Spleen (tissue), 11 donors: ENCODE measurements at regions not wholly inside any gene's neighbourhood (a gene's known extent, or its start where the extent isn't known, plus 50 kb on each side); places are given as distances from the start of the nearest gene placed in this dataset.

Source experiments
- DNase-seq: peaks from one replicate; pipeline ENCODE4 v3.0.0-alpha.2; 2020
- H3K27ac ChIP-seq, 8 donors: fragments of 200-600 bp; sonication (generic) in 7 of 8; 1 replicate in 4 of 8; 2 replicates in 4 of 8; pipeline versions ENCODE4 v1.5.0 to v1.8.0; 2016 to 2021; ENCODE audit warnings: inconsistent platforms in 4 of 8, mild to moderate bottlenecking in 4 of 8, moderate library complexity in 1 of 8
- H3K27me3 ChIP-seq, 7 donors: fragments of 200-600 bp; sonication (generic) in 6 of 7; replicated peaks in 1 of 7; 1 replicate in 4 of 7; 2 replicates in 3 of 7; pipeline versions ENCODE4 v1.5.0 to v1.8.0; 2016 to 2021; ENCODE audit warnings: inconsistent platforms in 3 of 7, mild to moderate bottlenecking in 1 of 7
- H3K36me3 ChIP-seq, 6 donors: fragments of 200-600 bp; sonication (generic) in 5 of 6; 1 replicate in 4 of 6; 2 replicates in 2 of 6; pipeline versions ENCODE4 v1.5.0 to v1.8.0; 2016 to 2021; ENCODE audit warnings: inconsistent platforms in 2 of 6
- H3K4me1 ChIP-seq, 6 donors: fragments of 200-600 bp; sonication (generic) in 5 of 6; 1 replicate in 3 of 6; 2 replicates in 3 of 6; pipeline versions ENCODE4 v1.5.0 to v1.8.0; 2016 to 2021; ENCODE audit warnings: inconsistent platforms in 3 of 6
- H3K4me3 ChIP-seq, 8 donors: fragments of 200-600 bp; sonication (generic) in 7 of 8; 1 replicate in 4 of 8; 2 replicates in 4 of 8; pipeline versions ENCODE4 v1.5.0 to v1.8.0; 2016 to 2021; ENCODE audit warnings: inconsistent platforms in 4 of 8, mild to moderate bottlenecking in 4 of 8, moderate library complexity in 2 of 8
- H3K9me3 ChIP-seq, 8 donors: fragments of 200-600 bp; sonication (generic) in 7 of 8; 1 replicate in 4 of 8; 2 replicates in 4 of 8; pipeline versions ENCODE4 v1.5.0 to v1.8.0; 2016 to 2021; ENCODE audit warnings: inconsistent platforms in 4 of 8
- POLR2A ChIP-seq, 3 donors: fragments of 450-650 bp; IDR thresholded peaks; one replicate each; pipeline ENCODE4 v1.5.1; 2017; ENCODE audit warnings: antibody characterized with exemption in 3 of 3, mild to moderate bottlenecking in 1 of 3
- POLR2AphosphoS5 ChIP-seq, 3 donors: sonication (generic); formaldehyde crosslinking; IDR thresholded peaks; one replicate each; pipeline ENCODE4 v1.5.1; 2017; ENCODE audit warnings: antibody characterized with exemption in 3 of 3
- WGBS, 5 donors: extraction: QIAGEN DNeasy Blood & Tissue Kit in 3 of 5; methylation state at CpG; one replicate each; pipeline versions ENCODE4 v1.1.5 to v1.1.7; 2013 to 2018; 5-methylcytosine and 5-hydroxymethylcytosine counted together
- intact Hi-C: fragments of 100-400 bp; cut with DNase I; formaldehyde crosslinking; loops from one replicate; pipeline ENCODE4 v1.15.0; 2023; ENCODE audit warnings: low total_unique reads
- TF ChIP-seq, protein P1 (sequence below), 11 experiments: fragments of 200-600 bp in 7 of 11; fragments of 450-650 bp in 4 of 11; sonication (generic) in 4 of 11; IDR thresholded peaks in 8 of 11; conservative IDR thresholded peaks in 3 of 11; 1 replicate in 7 of 11; 2 replicates in 4 of 11; pipeline versions ENCODE4 v1.4.0 to v1.8.0; 2016 to 2021; ENCODE audit warnings: antibody characterized with exemption in 11 of 11, inconsistent platforms in 4 of 11, mild to moderate bottlenecking in 1 of 11
- donor health status: healthy with polysubstance abuse.
- donor health status: DM: no; HTN: no; CAD: no; lungs with moderate emphysema.
- donor health status: DM: no; HTN: no; CAD: no.
- donor health status: Bipolar disorder and iron deficiency.
- donor health status: healthy.
- donor health status: DM: no; HTN: no; CAD: no.
- donor health status: DM: yes; HTN: yes; CAD: no.

DNA sequence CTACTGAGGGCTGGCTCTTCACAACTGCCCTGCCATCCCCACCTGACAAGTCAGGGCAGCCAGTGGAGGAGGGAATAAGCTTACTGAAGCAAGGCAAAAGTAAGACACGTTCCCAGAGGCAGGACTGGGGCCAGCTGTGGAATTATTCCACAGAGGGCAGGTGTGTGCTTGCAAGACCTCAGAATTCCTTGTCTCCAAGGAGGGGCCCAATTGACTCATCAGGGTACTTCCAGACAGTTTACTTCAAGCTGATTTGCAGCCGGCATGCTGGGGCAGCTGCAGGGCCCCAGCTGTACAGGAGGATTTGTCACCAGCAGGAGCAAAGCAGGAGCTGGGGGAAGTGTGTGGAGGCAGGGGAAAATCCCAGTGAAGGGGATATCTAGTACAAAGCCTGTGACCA is 167.5 kb upstream of the CAMK1G start:
- DNase-seq: no peak
- TF ChIP-seq, protein P1, sequence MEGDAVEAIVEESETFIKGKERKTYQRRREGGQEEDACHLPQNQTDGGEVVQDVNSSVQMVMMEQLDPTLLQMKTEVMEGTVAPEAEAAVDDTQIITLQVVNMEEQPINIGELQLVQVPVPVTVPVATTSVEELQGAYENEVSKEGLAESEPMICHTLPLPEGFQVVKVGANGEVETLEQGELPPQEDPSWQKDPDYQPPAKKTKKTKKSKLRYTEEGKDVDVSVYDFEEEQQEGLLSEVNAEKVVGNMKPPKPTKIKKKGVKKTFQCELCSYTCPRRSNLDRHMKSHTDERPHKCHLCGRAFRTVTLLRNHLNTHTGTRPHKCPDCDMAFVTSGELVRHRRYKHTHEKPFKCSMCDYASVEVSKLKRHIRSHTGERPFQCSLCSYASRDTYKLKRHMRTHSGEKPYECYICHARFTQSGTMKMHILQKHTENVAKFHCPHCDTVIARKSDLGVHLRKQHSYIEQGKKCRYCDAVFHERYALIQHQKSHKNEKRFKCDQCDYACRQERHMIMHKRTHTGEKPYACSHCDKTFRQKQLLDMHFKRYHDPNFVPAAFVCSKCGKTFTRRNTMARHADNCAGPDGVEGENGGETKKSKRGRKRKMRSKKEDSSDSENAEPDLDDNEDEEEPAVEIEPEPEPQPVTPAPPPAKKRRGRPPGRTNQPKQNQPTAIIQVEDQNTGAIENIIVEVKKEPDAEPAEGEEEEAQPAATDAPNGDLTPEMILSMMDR (IDR thresholded peaks at IDR 0.05 in 8 of 11, conservative IDR thresholded peaks at IDR 0.05 in 3 of 11): no peak
- TF ChIP-seq POLR2AphosphoS5 (IDR thresholded peaks at IDR 0.05) (no peak), POLR2A (IDR thresholded peaks at IDR 0.05) (no peak)
- Histone ChIP-seq H3K27me3 (peaks cover 0 to 33% (median 0%) of the 10 kb centered on the region in 7 donors), H3K36me3 (no peaks in the 10 kb centered on the region), H3K4me1 (peaks cover 0 to 13% (median 0%) of the 10 kb centered on the region in 6 donors), H3K9me3 (no peaks in the 10 kb centered on the region), H3K4me3 (no peak overlapping the region), H3K27ac (no peak overlapping the region)
- 59 to 80% (median 63%) methylated on average over 2 of the region's 2 CpGs for WGBS, 5 donors
- intact Hi-C loops: no loop called here

DNA sequence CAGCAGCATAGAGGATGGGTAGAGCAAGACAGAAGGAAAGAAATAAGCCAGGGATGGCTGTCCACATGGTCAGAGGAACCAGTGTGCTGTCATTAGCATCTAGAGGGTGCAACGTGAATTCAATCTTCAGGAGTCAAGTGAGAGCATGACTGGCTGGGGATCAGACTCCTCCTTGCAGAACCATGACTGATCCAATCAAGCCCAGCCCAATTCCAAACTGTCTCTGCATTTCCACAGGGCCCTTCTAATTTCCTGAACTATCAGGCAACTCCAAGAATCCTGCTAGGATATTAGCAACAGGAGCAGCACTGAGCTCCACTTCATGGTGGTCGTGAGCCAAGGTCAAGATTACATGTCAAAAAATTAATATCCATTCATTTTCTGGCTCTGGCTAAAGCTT is 166.8 kb upstream of the CAMK1G start:
- Histone ChIP-seq H3K27me3 (peaks cover 0 to 33% (median 0%) of the 10 kb centered on the region in 7 donors), H3K27ac (no peak overlapping the region), H3K36me3 (no peaks in the 10 kb centered on the region), H3K9me3 (no peaks in the 10 kb centered on the region), H3K4me3 (no peak overlapping the region), H3K4me1 (peaks cover 0 to 9% (median 0%) of the 10 kb centered on the region in 6 donors)
- TF ChIP-seq POLR2A (IDR thresholded peaks at IDR 0.05) (no peak), POLR2AphosphoS5 (IDR thresholded peaks at IDR 0.05) (no peak)
- TF ChIP-seq, protein P1 (IDR thresholded peaks at IDR 0.05 in 8 of 11, conservative IDR thresholded peaks at IDR 0.05 in 3 of 11): no peak
- WGBS, 5 donors: 58 to 70% (median 70%) methylated on average over 2 of the region's 2 CpGs
- intact Hi-C loops: no loop called here
- DNase-seq: no peak

DNA sequence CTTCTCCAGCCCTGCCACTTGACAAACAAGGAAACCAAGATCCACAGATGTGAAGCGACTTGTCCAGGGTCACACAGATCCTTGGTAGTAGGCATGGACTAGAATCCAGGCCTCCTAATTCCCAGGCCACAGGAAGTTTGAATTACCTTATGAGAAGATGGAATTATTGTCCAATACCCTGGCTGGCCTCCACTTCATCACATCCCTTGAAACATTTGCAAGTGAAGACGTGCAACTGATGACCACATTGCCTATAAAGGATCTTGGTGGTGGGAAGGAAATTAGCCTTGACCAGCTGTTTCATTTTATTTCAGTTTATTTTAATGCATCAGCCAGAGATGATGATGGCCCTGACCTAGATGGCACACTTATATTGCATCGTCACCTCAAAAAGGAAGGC is 165.8 kb upstream of the CAMK1G start:
- DNase-seq: no peak
- TF ChIP-seq POLR2A (IDR thresholded peaks at IDR 0.05) (no peak), POLR2AphosphoS5 (IDR thresholded peaks at IDR 0.05) (no peak)
- TF ChIP-seq, protein P1 (IDR thresholded peaks at IDR 0.05 in 8 of 11, conservative IDR thresholded peaks at IDR 0.05 in 3 of 11): no peak
- Histone ChIP-seq H3K27ac (no peak overlapping the region), H3K36me3 (no peaks in the 10 kb centered on the region), H3K4me3 (no peak overlapping the region), H3K27me3 (peaks cover 0 to 25% (median 0%) of the 10 kb centered on the region in 7 donors), H3K4me1 (no peaks in the 10 kb centered on the region), H3K9me3 (no peaks in the 10 kb centered on the region)
- intact Hi-C loops: no loop called here
- WGBS, 5 donors: 76 to 94% (median 91%) methylated on average over 3 of the region's 3 CpGs

DNA sequence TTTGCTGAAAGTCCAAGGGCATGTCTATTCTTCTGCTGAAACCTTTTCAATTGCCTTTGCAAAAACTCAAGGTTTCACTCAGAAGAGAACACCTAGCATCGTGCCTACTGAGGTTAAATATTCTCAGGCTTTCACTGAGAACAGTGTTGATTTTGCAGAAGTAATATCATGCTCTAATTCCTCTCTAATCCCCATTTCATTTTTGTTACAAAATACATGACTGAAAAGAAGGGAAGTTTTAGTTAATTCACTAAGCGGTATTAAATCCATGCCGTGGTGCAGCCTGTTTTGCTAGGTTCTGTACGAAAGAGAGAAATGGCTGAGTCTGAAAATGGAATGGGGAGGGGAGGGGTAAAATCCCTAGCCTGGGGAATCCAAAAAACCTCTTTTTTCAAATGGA is 163.2 kb upstream of the CAMK1G start:
- TF ChIP-seq POLR2A (IDR thresholded peaks at IDR 0.05) (no peak), POLR2AphosphoS5 (IDR thresholded peaks at IDR 0.05) (no peak)
- TF ChIP-seq, protein P1 (IDR thresholded peaks at IDR 0.05 in 8 of 11, conservative IDR thresholded peaks at IDR 0.05 in 3 of 11): no peak
- Histone ChIP-seq H3K9me3 (no peaks in the 10 kb centered on the region), H3K4me3 (no peak overlapping the region), H3K36me3 (no peaks in the 10 kb centered on the region), H3K27me3 (peaks cover 0 to 9% (median 0%) of the 10 kb centered on the region in 7 donors), H3K27ac (no peak overlapping the region), H3K4me1 (no peaks in the 10 kb centered on the region)
- 68 to 81% (median 71%) methylated on average over 4 of the region's 4 CpGs for WGBS, 5 donors
- intact Hi-C loops: no loop called here
- DNase-seq: no peak
